ENCODE measurements at regions not wholly inside any gene's neighbourhood (a gene's known extent, or its start where the extent isn't known, plus 50 kb on each side); places are given as distances from the start of the nearest gene placed in this dataset.

DNA sequence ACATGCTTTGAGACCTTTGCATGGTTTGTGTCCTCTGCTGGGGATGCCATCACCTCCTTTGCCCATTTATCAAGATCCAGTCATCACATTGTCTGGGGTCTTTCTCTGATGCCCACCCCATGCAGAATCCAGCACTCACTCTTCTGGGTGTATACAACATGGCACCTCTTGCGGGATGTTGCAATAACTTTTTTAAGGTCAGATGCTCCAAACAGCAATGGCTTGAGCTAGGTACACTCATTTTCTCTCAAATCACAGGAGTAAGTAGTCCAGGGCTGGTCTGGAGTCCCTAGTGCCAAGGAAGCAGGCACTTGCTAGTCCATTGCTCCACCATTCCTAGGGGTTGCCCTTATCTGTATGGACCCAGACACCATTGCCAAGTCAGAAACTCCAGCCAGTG lies 196.6 kb upstream of the KCNG1 start:
- no peak for DNase-seq (ENCODE audit: low read depth, low spot score)

DNA sequence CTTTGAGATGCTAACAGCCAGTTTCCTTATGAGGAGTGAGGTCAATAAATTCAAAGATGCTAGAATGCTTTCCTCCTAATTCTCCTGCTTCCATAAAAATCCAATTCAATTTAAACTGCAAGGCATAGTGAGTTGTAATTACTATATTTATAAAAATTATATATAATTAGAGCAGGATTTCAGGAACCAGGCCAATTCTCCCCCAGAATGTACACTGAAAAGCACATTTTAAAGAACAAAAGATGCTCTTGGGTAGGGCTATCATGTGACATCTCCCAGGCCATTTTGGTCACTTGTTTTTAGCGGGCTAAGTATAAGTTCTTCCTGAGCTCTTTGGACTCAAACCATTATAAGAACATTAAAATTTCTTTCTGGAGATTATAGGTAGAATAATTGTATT lies 195.7 kb upstream of the KCNG1 start:
- DNase-seq (ENCODE audit: low read depth, low spot score): no peak

DNA sequence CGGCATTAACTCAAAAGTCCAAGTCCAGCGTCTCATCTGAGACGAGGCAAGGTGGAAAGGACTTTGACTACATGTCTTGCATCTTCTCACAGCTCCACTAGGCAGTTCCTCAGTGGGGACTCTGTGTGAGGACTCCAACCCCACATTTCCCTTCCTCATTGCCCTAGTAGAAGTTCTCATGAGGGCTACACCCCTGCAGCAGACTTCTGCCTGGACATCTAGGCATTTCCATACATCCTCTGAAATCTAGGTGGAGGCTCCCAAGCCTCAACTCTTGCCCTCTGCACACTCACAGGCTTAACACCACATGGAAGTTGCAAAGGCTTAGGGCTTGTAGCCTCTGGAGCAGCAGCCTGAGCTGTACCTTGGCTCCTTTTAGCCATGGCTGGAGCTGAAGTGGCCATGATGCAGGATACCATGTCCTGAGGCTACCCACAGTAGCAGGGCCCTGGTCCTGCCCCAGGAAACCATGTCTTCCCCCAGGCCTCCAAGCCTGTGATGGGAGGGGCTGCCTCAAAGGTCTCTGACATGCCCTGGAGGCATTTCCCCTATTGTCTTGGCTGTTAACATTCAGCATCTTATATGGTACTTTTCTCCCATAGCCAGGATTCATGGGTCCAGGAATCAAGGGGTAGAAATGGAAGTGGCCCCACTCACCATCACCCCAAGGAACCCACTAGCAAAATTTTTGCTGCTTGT lies 194.6 kb upstream of the KCNG1 start:
- DNase-seq (ENCODE audit: low read depth, low spot score): no peak

DNA sequence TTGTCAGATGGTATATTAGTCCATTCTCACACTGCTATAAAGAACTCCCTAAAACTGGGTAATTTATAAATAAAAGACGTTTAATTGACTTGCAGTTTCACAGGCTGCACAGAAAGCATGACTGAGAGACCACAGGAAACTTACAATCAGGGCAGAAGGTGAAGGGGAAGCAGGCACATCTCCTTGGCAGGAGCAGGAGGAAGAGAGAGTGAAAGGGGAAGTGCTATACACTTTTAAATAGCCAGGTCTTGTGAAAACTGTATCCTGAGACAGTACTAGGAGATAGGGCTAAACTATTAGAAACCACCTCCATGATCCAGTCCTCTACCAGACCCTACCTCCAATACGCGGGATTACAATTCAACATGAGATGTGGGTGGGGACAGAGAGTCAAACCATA lies 193.9 kb upstream of the KCNG1 start:
- DNase-seq (ENCODE audit: low read depth, low spot score): no peak

DNA sequence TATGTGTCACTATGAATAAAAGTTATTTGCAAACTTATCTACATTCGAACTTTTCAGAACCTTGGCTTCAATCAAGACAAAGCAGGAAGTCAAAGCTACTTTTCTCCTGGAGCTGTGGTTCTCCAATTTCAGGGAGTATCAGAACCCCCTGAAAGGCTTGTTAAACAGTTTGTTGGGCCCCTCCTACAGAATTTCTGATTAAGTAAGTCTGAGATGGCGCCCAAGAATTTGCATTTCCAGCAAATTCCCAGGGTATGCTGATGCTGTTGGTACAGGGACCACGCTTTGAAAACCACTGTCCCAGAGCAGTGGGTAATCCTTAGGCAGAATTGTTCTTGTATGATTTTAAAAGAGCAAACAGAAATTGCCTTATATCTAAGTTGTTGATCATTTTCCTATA lies 189.9 kb upstream of the KCNG1 start:
- no peak for DNase-seq (ENCODE audit: low read depth, low spot score)

DNA sequence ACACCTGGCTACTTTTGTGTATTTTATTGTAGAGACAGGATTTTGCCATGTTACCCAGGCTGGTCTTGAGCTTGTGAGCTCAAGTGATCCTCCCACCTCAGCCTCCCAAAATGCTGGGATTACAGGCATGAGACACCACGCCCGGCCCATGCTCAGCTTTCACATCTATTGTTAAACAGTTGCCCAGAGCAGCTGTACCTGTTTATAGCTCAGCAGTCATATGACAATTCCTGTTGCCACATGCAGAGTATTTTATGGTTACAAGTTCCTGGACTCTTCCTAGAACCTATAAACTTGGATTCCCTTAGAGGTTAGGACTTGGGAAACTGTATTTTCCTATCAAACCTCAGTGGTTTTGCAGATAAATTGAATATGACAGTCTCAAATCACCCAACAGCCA lies 188.3 kb upstream of the KCNG1 start:
- DNase-seq (ENCODE audit: low read depth, low spot score): no peak

DNA sequence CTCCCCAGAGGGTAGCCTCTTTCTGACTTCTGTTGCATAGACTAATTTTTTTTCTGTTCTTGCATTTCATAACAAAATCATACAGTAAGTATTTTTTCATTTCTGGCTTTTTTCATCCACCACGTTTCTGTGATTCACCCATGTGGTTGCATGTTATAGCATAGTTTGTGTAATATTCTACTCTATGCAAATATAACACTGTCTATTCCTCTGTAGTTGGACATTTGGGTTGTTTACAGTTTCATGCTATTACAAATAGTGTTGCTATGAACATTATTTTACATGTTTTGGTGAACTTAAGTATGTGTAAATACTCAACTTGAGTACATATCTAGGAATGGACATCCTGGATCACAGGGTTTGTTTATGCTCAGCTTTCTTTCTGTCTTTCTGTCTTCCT lies 187.2 kb upstream of the KCNG1 start:
- no peak for DNase-seq (ENCODE audit: low read depth, low spot score)

DNA sequence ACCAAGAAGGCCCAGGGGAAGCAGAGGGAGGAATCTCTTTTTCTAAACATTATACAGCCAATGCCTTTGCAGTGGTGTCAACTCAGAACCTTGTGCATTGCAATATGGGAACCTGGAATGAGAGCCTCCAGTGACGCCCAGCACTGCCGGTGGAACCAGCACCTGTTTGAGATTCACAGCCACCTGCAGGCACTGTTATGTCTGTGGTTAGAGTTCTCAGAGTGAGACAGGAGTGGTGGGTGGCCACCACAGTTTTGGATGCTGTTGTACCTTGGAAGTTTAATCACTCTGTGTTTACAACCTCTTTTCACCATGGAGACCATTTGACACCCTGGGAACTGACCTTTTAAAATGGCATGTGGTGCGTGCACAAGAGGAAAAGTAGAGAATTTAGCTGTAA lies 185.3 kb upstream of the KCNG1 start:
- DNase-seq (ENCODE audit: low read depth, low spot score): no peak

DNA sequence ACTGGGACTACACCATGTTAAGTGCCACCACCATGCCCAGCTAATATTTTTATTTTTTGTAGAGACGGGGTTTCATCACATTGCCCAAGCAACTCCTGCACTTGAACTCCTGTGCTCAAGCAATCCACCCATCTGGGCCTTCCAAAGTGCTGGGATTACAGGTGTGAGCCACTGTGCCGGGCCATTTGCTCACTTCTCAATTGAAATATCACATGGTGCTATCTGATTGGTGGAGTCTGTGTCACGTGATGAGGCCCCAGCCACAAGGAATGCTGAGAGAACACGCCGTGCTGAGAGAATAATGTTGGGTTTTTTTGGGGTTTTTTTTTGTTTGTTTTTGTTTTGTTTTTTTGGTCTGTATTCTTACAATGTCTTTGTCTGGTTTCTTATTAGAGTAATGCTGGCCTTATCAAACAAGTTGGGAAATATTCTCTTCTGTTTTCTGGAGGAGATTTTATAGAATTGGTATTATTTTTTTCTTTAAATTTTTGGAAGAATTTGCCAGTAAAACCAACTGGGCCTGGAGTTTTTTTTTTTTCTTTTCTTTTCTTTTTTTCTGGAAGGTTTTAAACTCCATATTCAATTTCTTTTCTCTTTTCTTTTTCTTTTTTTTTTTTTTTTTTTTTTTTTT lies 183.2 kb upstream of the KCNG1 start:
- no peak for DNase-seq (ENCODE audit: low read depth, low spot score)

DNA sequence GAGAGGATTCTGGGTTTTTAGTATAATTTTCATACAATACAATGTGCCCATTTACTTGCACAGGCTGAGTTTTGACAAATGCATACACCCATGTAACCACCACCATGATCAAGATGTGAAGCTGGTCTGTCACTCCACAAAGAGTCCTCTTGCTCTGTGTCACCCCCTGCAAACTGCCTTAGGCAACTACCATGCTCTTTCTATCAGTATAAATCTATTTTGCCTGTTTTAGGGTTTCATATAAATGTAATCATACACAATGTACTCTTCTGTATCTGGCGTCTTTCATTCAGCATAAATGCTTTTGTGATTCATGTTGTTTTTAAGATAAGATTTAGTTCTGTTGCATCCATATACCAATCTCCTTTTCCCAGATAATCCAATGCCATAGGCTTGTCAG lies 181.9 kb upstream of the KCNG1 start:
- DNase-seq (ENCODE audit: low read depth, low spot score): no peak

DNA sequence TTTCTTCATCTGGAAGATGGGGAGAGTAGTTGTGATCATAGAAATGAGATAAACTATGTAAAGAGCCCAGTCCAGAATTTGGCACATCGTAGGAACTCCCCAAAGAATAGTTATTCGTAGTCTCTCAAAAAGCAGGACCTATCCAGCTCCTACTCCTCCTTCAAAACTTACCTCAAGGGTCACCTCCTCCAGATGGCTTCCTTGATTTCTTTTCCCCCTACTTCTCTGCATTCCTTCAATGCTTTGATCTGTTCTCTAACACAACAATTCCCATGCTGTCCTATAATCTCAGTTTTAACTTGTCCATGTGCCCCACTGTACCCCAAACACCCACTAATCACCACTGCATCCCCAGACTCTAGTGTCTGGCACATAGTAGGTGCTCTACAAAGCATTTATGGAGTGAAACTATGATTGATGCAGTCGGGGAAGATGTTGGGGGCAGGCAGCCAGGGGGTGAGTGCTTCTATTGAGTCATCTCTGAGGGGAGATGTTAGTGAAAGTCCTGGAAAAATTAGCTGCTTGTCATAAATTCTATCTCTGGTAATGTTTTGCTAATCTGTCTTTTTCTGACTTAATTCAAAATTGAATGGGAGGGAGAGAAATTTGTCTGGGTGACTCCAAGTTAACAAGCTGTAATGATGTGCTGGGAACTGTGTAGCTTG lies 181.3 kb upstream of the KCNG1 start:
- no peak for DNase-seq (ENCODE audit: low read depth, low spot score)

DNA sequence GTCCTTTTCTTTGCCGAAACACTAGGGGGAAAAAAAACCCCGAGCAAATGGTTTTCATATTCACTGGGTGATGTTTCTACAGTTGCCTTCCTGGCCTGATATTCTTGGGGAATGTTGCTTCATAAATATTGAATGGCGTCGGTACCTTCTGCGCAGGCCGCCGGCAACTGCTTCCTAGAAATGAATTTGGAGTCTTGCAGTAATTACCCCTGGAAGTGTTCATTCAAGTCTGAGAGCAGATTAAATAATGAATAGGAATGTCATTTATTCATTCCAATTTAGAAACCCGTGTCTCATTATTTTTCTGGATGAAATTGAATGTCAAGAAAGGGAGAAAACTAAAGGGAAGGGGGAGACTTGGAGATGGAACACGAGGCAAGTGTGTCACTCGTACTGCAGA lies 179.4 kb upstream of the KCNG1 start:
- DNase-seq (ENCODE audit: low read depth, low spot score): no peak

DNA sequence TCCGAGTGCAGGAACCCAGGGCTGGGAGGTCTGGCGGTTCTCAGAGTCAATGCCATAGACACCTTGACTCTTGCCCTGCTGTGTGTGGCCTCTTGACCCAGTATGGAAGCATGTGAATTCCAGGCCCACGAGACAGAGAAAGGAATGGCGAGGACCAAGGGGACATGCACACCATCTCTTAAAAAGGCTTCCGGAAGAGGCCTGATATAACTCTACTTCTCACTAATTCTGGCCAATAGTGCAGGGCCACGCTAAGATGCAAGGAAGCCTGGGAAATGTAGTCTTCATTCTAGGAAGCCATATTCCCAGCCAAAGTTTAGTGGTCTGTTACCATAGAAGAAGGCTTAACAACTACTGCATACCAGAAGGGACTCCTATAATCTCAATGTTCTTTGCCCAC lies 177.0 kb upstream of the KCNG1 start:
- DNase-seq (ENCODE audit: low read depth, low spot score): no peak

DNA sequence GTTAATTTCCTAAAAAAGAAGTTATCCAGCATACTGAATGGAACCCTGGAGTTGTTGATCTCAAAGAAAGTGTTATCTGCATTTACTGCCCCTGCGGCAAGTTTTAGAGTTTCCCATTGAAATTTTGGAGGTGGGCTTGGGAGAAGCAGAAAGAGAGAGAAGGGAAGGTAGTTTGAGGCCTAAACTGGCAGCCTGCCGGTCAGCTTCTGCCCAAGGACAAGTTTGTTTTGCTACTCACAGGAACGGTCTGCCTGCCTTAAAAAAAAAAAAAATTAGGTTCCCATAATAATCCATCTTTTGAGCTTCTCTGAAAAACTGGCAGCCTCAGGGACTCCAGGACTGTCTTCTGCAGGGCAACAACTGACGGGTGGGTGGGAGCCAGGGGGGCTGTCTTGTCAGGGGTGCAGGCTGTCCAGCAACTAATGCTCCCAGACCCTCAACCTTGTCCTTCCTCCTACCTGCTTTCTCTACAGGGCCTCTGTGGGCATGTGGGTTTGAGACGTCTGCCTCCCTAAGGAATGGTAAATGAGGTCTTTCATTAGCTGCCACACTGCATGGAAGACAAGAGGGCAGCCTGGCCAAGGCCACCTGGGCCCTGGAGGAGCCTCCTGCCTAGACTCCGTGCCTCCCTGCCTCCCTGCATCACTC lies 176.1 kb upstream of the KCNG1 start:
- DNase-seq (ENCODE audit: low read depth, low spot score): no peak

DNA sequence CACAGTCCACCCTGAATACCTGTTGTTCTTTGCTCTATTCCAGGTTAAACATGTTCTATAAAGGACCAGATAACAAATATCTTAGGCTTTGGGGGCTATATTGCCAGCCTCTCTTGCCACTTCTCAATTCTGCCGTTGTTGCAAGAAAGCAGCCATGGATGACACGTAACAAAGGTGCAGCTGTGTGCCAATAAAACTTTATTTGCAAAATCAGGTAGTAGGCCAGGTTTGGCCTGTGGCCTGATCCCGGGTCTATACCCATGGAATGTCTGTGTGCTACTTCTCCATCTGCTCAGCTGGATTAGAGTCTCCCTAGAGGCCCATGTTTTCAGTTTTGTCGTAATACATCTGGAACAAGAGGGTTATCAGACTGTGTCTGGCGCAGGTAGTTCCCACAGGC lies 175.3 kb upstream of the KCNG1 start:
- DNase-seq (ENCODE audit: low read depth, low spot score): no peak

DNA sequence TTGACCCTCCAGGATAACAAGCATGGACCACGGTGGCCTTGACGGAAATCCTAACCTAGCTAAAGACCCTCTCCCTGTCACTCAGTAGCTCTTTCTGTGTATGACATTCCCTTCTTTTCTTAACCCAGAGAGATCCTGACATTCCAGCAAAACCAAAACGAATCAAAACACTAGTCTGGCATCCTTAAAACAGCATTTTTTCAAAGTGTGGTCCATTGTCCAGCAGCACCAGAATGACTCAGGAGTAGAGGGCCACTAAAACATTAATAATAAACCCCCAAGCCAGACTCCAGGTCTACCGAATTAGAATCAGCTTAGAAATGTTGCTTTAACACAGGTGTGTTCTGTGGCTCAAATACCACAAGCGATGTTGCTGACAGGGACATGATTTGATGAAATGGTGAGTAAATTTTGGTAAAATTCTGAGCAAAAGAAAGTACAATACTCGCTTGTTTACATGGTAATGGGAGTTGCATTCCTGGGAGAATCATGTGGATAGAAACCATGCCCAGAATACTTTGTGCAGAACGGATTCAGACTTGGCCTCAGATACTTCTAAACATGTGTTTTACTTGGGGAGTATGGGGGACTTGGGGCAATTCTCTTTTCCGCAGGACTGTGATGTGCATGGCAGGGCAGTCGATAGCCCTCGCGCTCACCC lies 174.2 kb upstream of the KCNG1 start:
- DNase-seq (ENCODE audit: low read depth, low spot score): no peak

DNA sequence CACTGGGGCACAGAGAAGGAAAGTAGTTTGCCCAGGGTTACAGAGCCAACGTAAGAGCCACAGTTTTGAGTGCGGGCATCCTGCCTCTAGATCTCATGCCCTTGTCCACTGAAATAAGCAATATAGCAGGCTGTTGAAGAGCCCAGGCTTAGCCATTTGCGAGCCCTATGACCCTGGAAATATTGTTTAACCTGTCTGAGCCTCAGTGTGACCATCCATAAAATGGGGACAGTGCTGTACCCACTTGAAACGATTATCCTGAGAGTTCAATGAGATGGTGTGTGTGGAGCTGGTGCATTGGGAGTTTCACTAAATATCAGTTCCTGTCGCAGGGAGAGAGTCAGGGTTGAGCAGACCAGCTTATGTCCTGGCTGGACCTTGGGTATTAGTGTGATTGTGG lies 173.1 kb upstream of the KCNG1 start:
- DNase-seq (ENCODE audit: low read depth, low spot score): no peak

DNA sequence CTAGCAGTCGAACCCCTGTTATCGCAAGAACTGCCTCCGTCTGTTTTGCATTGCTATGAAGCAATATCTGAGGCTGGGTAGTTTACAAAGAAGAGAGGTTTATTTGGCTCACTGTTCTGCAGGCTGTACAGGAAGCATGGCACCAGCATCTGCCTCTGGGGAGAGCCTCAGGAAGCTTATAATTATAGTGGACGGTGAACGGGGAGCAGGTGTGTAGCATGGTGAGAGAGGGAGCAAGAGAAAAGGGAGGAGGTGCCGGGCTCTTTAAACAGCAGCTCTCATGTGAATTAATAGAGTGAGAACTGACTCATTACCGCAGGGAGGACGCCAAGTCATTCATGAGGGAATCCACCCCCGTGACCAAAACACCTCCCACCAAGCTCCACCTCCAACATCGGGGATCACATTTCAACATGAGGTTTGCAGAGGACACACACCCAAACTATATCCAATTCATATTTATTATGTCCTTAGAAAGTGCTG lies 172.6 kb upstream of the KCNG1 start:
- no peak for DNase-seq (ENCODE audit: low read depth, low spot score)

DNA sequence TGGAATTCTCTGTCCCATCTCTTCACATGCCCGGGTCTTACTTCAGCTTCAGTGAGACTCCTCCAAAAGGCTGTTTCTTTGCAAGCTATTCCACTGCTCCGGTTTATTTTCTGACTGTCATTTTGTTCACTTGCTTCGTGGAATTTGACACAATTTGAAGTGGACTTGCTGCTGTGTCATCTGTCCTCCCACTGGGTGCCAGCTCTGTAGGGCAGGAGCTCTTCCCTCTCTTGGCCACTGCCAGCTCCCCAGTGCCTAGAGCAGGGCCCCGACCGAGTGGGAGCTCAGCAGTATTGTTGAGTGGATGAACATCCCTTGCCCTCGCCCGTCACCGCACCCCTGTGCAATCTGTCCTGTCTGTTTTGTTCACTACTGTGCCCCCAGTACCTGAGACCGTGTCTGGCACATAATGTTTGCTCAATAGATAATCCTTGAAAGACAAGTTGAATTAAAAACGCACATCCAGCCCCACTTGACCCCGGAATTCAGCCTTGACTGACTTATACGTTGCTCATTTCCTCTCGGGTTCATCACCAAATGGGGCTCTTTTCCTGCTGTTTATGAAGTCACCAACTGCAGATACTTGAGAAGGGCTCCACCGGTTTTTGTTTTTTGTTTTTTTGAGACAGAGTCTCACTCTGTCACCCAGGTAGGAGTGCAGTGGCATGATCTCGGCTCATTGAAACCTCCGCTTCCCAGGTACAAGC lies 170.3 kb upstream of the KCNG1 start:
- no peak for DNase-seq (ENCODE audit: low read depth, low spot score)

DNA sequence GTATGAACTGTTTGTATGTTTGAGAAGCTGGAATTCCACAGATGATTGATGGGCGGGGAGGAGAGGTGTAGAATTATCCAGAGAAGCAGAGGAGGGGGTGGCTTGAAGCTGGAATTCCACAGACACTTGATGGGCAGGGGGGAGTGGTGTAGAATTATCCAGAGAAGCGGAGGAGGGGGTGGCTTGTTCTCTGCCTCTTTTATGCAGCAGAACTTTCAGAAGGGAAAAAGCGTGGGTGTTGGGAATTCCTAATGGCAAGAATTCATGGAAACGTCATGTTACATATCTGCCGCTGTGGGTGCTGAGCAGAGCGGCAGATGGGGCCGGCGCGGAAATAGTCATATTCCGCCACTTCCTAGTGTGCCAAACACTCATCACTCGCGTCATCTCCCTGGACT lies 167.9 kb upstream of the KCNG1 start:
- DNase-seq (ENCODE audit: low read depth, low spot score): no peak

Measured in pulmonary artery endothelial cell (primary cell).